HCT116 (cell line): ENCODE measurements at regions not wholly inside any gene's neighbourhood (a gene's known extent, or its start where the extent isn't known, plus 50 kb on each side); places are given as distances from the start of the nearest gene placed in this dataset.

Experiments
- ATAC-seq: fragments of 200-7000 bp; cut with Tn5 transposase; 2 replicates; pipeline ENCODE4 v1.9.1; 2020; ENCODE audit warnings: mild to moderate bottlenecking, moderate library complexity
- BruUV-seq: library from RNA; stranded (reverse); fragments of 400-500 nt; replicated peaks from 2 replicates; lab custom pipeline; 2021; lab: Mats Ljungman, UMichigan
- CTCF ChIA-PET: fragments of 300-600 bp; sonication (Branson Sonifier 250); formaldehyde crosslinking; loops from one replicate; lab custom pipeline; 2021; ENCODE audit warnings: antibody characterized with exemption; lab: Charles Lee
- POLR2A ChIA-PET: fragments of 300-600, 350-600 bp; sonication (Branson Sonifier 250); formaldehyde crosslinking; loops from one replicate; lab custom pipeline; 2021; ENCODE audit warnings: antibody characterized with exemption; lab: Charles Lee
- RAD21 ChIA-PET, 2 experiments: fragments of 300-600 bp; sonication (Branson Sonifier 250); formaldehyde crosslinking; loops; one replicate each; lab custom pipeline; 2023; ENCODE audit warnings: low total read pairs in 2 of 2; ENCODE audit not compliant: uncharacterized antibody in 2 of 2, unreplicated experiment in 2 of 2, low non-redundant PET in 1 of 2; lab: Charles Lee
- DNase-seq: peaks from one replicate; pipeline ENCODE4 v3.0.0-alpha.2; 2010; ENCODE audit warnings: low read depth, low spot score
- H2AFZ ChIP-seq: fragments of 200-600 bp; shearing (Covaris generic), sonication (generic); 2 replicates; pipeline ENCODE4 v1.6.1; 2017; ENCODE audit warnings: low read depth, mixed run types, mixed read lengths, antibody characterized with exemption, low read length; ENCODE audit not compliant: poor library complexity, severe bottlenecking
- H3K27ac ChIP-seq: 2 replicates; pipeline ENCODE4 v1.5.1; 2012; ENCODE audit warnings: low read depth, low read length
- H3K27me3 ChIP-seq: fragments of 200-600 bp; sonication (generic); 2 replicates; pipeline ENCODE4 v1.6.1; 2016; ENCODE audit warnings: mixed run types, low read length, mixed read lengths; ENCODE audit not compliant: insufficient read depth
- H3K36me3 ChIP-seq, 2 experiments: fragments of 200-500 bp in 1 of 2; fragments of 200-600 bp in 1 of 2; sonication (Bioruptor generic) in 1 of 2; sonication (generic) in 1 of 2; 2 replicates each; pipeline versions ENCODE4 v1.5.1 to v1.6.1; 2014 to 2016; ENCODE audit warnings: low read length in 2 of 2, inconsistent platforms in 1 of 2, mixed read lengths in 1 of 2, mixed run types in 1 of 2; ENCODE audit not compliant: insufficient read depth in 2 of 2, control insufficient read depth in 1 of 2
- H3K4me1 ChIP-seq, 2 experiments: fragments of 200-600 bp in 1 of 2; sonication (generic) in 1 of 2; 2 replicates each; pipeline versions ENCODE4 v1.5.1 to v1.6.1; 2012 to 2017; ENCODE audit warnings: low read length in 2 of 2, inconsistent platforms in 1 of 2, mild to moderate bottlenecking in 1 of 2, mixed read lengths in 1 of 2, mixed run types in 1 of 2, moderate library complexity in 1 of 2; ENCODE audit not compliant: insufficient read depth in 2 of 2, control insufficient read depth in 1 of 2
- H3K4me2 ChIP-seq: fragments of 200-600 bp; sonication (generic); 2 replicates; pipeline ENCODE4 v1.6.1; 2017; ENCODE audit warnings: mixed run types, low read length, mixed read lengths
- H3K4me3 ChIP-seq, 2 experiments: fragments of 200-600 bp in 1 of 2; sonication (generic) in 1 of 2; replicated peaks in 1 of 2; 2 replicates each; pipeline ENCODE4 v1.5.1; 2011 to 2016; ENCODE audit warnings: low read length in 2 of 2, control low read depth in 1 of 2, low read depth in 1 of 2, mild to moderate bottlenecking in 1 of 2, mixed read lengths in 1 of 2, mixed run types in 1 of 2
- H3K79me2 ChIP-seq: fragments of 200-600 bp; sonication (generic); 2 replicates; pipeline ENCODE4 v1.6.1; 2017; ENCODE audit warnings: mild to moderate bottlenecking, mixed run types, low read length, moderate library complexity, mixed read lengths; ENCODE audit not compliant: insufficient read depth
- H3K9ac ChIP-seq: fragments of 200-600 bp; sonication (generic); 2 replicates; pipeline ENCODE4 v1.6.1; 2016; ENCODE audit warnings: low read length, mixed read lengths
- H3K9me2 ChIP-seq: fragments of 200-600 bp; sonication (generic), shearing (Covaris generic); 2 replicates; pipeline ENCODE4 v1.6.1; 2017; ENCODE audit warnings: mixed run types, mild to moderate bottlenecking, moderate library complexity; ENCODE audit not compliant: insufficient read depth
- H3K9me3 ChIP-seq, 2 experiments: fragments of 200-500 bp in 1 of 2; fragments of 200-600 bp in 1 of 2; sonication (Bioruptor generic) in 1 of 2; sonication (generic) in 1 of 2; 2 replicates each; pipeline ENCODE4 v1.6.1; 2014 to 2017; ENCODE audit warnings: low read length in 2 of 2, mixed read lengths in 2 of 2, inconsistent platforms in 1 of 2, low read depth in 1 of 2, mild to moderate bottlenecking in 1 of 2, mixed run types in 1 of 2, moderate library complexity in 1 of 2; ENCODE audit not compliant: control insufficient read depth in 1 of 2, insufficient read depth in 1 of 2
- H4K20me1 ChIP-seq: fragments of 200-600 bp; sonication (generic), shearing (Covaris generic); 2 replicates; pipeline ENCODE4 v1.6.1; 2017; ENCODE audit warnings: mixed run types, mild to moderate bottlenecking, moderate library complexity; ENCODE audit not compliant: insufficient read depth
- ATF3 ChIP-seq: IDR thresholded peaks from 2 replicates; pipeline ENCODE4 v1.6.1; 2012
- EZH2phosphoT487 ChIP-seq: fragments of 200-600 bp; IDR thresholded peaks from 2 replicates; pipeline ENCODE4 v1.6.1; 2018; ENCODE audit warnings: antibody characterized with exemption, borderline replicate concordance
- MAX ChIP-seq: IDR thresholded peaks from 2 replicates; pipeline ENCODE4 v1.6.1; 2012
- POLR2AphosphoS5 ChIP-seq: IDR thresholded peaks from 2 replicates; pipeline ENCODE4 v1.6.1; 2011; ENCODE audit warnings: mild to moderate bottlenecking, low read depth, low read length, moderate library complexity
- REST ChIP-seq: IDR thresholded peaks from 2 replicates; pipeline ENCODE4 v1.6.1; 2012; ENCODE audit warnings: low read depth
- SP1 ChIP-seq: IDR thresholded peaks from 2 replicates; pipeline ENCODE4 v1.6.1; 2012; ENCODE audit warnings: low read depth
- SRF ChIP-seq: IDR thresholded peaks from 2 replicates; pipeline ENCODE4 v1.6.1; 2012; ENCODE audit warnings: low read depth
- YY1 ChIP-seq: IDR thresholded peaks from 2 replicates; pipeline ENCODE4 v1.6.1; 2011; ENCODE audit warnings: low read length, low read depth, moderate library complexity, mild to moderate bottlenecking; ENCODE audit not compliant: insufficient replicate concordance; ENCODE audit errors: extremely low read depth
- ZBTB33 ChIP-seq: IDR thresholded peaks from 2 replicates; pipeline ENCODE4 v1.6.1; 2011; ENCODE audit warnings: mild to moderate bottlenecking, low read length, moderate library complexity; ENCODE audit not compliant: insufficient replicate concordance; ENCODE audit errors: extremely low read depth
- intact Hi-C: fragments of 100-400 bp; cut with micrococcal nuclease; formaldehyde crosslinking; loops from 2 replicates; pipeline ENCODE4 v1.10.0; 2022

GRCh38 chr3:148146947-148147826 is 550.5 kb upstream of the AGTR1 start:
- no peaks in the 10 kb centered on the region for H3K9me2 ChIP-seq
- no peak overlapping the region for H3K27ac ChIP-seq
- no peaks in the 10 kb centered on the region for H3K27me3 ChIP-seq
- ChIA-PET POLR2A (no interaction called here), CTCF (no interaction called here), RAD21 (no interaction called here)
- no TSS peak for BruUV-seq
- DNase-seq: no peak
- H3K4me1 ChIP-seq: no peaks in the 10 kb centered on the region
- no peak overlapping the region for H3K4me3 ChIP-seq
- TF ChIP-seq SP1: no peak
- TF ChIP-seq EZH2phosphoT487: no peak
- no peak for TF ChIP-seq REST
- H2AFZ ChIP-seq: no peak overlapping the region
- no peaks in the 10 kb centered on the region for H4K20me1 ChIP-seq
- no peak overlapping the region for H3K4me2 ChIP-seq
- no peaks in the 10 kb centered on the region for H3K36me3 ChIP-seq
- no peak for ATAC-seq
- no peaks in the 10 kb centered on the region for H3K79me2 ChIP-seq
- no peak overlapping the region for H3K9ac ChIP-seq
- intact Hi-C loops: no loop called here
- no peaks in the 10 kb centered on the region for H3K9me3 ChIP-seq

- H4K20me1 ChIP-seq: no peaks in the 10 kb centered on the region
- H3K4me2 ChIP-seq: no peak overlapping the region
- H3K27me3 ChIP-seq: no peaks in the 10 kb centered on the region
- H3K36me3 ChIP-seq: no peaks in the 10 kb centered on the region
- intact Hi-C loops: no loop called here
- no peaks in the 10 kb centered on the region for H3K79me2 ChIP-seq
- no peaks in the 10 kb centered on the region for H3K9me3 ChIP-seq
- no peaks in the 10 kb centered on the region for H3K9me2 ChIP-seq
- BruUV-seq: no TSS peak
- H3K27ac ChIP-seq: no peak overlapping the region
- ChIA-PET POLR2A (no interaction called here), CTCF (no interaction called here), RAD21 (no interaction called here)
- DNase-seq (no peak), ATAC-seq (no peak)
- H2AFZ ChIP-seq: no peak overlapping the region
- no peak overlapping the region for H3K9ac ChIP-seq
- H3K4me1 ChIP-seq: no peaks in the 10 kb centered on the region
- no peak overlapping the region for H3K4me3 ChIP-seq
- TF ChIP-seq ATF3: no peak
- no peak for TF ChIP-seq MAX
- TF ChIP-seq POLR2AphosphoS5: no peak
- no peak for TF ChIP-seq EZH2phosphoT487
- no peak for TF ChIP-seq SRF
- no peak for TF ChIP-seq YY1
- TF ChIP-seq ZBTB33: no peak
Measured at GRCh38 chr3:148147903-148148302, 549.8 kb upstream of the AGTR1 start.
